Right lobe of liver (tissue), 4 donors: ENCODE measurements at regions not wholly inside any gene's neighbourhood (a gene's known extent, or its start where the extent isn't known, plus 50 kb on each side); places are given as distances from the start of the nearest gene placed in this dataset.

Experiments used
- CTCF ChIP-seq, 4 donors: fragments of 200-600 bp in 3 of 4; fragments of 450-650 bp in 1 of 4; IDR thresholded peaks; one replicate each; pipeline versions ENCODE4 v1.5.1 to v1.8.0; 2016 to 2022; ENCODE audit warnings: antibody characterized with exemption in 4 of 4, mild to moderate bottlenecking in 2 of 4
- POLR2A ChIP-seq: fragments of 450-650 bp; IDR thresholded peaks from one replicate; pipeline ENCODE4 v1.6.1; 2017; ENCODE audit warnings: antibody characterized with exemption, mild to moderate bottlenecking
- donor health status: DM: no; HTN: no; CAD: no.
- donor health status: DM: no; HTN: no; CAD: no.
- donor health status: DM: no; HTN: yes; CAD: no.

- TF ChIP-seq POLR2A (no peak), CTCF (IDR thresholded peaks at IDR 0.05) (no peak)
These were observed 173.2 kb downstream of the PABPC4L start for GRCh38 chr4:134028421-134028820.
